ENCODE measurements at regions not wholly inside any gene's neighbourhood (a gene's known extent, or its start where the extent isn't known, plus 50 kb on each side); places are given as distances from the start of the nearest gene placed in this dataset.
A peak's percentile ranks its signal among the peaks of the same experiment; 100 is the strongest.

DNA sequence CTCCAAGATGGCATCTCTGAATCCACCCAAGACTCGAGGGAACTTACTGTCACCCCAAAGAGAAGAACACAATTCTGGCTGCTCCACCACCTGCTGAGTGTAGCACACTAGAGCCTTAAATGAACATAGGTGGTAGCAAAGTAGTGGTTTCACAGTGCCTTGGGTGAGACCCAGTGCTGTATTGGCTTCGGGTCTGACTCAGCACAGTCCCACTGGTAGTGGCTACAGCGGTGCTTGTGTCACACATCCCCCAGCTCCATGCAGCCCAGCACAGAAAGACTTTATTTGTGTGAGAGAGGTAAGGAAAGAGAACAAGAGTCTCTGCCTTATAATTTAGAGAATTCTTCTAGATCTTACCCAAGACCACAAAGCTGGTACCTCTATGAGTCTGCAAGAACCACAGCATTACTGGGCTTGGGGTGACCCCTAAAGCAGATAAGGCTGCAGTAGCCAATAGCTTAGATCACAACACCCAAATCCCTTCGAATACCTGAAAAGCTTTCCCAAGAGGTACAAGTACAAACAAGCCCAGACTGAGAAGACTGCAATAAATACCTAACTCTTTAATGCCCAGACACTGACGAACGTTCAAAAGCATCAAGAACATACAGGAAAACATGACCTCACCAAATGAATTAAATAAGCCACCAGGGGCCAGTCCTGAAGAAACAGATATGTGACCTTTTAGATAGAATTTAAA is 83.3 kb upstream of the SLC38A4 start:
- DNase-seq (ENCODE audit: low read depth in 4 of 4, low spot score in 3 of 4): no peak

DNA sequence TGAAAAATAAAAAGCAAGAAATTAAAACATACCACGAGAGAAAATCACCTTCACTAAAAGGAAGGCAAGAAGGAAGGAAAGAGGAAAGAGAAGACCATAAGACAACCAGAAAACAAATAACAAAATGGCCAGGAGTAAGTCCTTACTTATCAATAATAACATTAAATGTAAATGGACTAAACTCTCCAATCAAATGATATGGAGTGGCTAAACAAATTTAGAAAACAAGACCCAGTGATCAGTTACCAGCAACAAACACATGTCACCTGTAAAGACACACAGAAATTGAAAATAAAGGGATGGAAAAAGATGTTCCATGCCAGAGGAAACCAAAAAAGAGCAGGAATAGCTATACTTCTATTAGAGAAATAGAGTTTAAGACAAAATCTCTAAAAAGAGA is 85.0 kb upstream of the SLC38A4 start:
- DNase-seq (ENCODE audit: low read depth in 4 of 4, low spot score in 3 of 4): no peak

- no peak for DNase-seq (ENCODE audit: low read depth in 4 of 4, low spot score in 3 of 4)
Observed at GRCh38 chr12:46914336-46914735, 88.5 kb upstream of the SLC38A4 start.

DNA sequence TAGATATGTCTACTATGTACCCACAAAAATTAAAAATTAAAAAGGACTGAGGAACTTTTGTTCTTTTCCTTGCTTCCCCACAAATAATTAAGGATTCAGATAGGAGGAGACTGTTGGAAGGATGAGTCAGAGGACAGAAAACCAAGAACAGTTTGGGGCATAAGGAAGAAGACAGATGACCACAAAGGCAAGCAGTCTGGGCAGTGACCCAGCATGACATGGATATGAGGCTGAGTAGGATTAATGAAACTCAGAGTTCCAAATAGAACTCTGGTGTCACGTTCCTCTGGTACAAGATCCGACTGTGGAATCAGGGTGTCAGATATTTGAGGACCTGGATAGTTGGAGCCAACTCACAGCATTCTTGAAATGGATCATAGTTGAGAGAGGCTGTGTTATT is 89.3 kb upstream of the SLC38A4 start:
- DNase-seq (ENCODE audit: low read depth in 4 of 4, low spot score in 3 of 4): no peak

DNA sequence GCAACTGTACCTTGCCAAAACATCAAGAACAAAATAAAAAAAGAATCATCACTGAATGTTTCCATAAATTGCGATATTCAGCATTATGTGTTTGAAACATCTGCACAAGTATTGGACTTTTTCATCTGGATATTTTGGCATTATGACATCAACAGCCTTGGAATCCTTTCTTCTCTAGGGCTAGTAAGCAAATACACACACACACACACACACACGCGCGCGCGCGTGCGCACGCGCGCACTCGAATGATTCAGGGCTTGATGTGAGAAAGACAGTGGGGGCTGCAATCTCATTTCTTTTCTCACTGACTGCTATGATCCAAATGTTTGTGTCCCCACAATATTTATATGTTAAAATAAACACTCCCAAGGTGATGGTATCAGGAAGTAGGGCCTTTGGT is 90.0 kb upstream of the SLC38A4 start:
- DNase-seq (ENCODE audit: low read depth in 4 of 4, low spot score in 3 of 4): no peak

DNA sequence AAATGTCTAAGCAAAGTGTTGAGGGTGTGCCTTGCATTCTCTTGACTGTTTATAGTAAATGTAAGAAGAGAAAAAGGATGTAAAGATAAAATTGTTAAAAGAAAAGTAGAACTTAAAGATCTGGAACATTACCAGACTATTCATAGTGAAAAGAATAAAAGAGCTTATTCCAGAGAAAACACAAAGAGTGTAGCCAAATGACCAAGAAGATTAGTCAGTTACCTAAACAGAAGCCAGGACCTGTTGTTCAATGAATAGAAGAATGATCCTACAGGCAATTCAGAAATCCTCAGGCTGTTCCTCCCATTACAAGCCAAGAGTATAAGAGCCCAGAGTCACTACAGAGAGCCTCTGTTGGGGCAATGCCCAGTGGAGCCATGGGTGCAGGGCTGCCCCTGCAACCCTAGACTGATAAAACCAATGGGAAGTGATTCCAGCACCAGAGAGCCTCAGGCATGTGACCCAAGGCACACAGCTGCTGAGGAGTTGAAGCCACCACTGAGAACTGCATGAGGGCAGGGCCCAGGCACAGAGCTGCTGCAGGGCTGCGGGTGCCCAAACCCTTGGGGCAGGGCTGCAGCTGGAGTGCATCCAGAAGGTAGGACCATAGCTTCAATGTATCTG is 91.1 kb upstream of the SLC38A4 start:
- DNase-seq (ENCODE audit: low read depth in 4 of 4, low spot score in 3 of 4): no peak

- no peak for DNase-seq (ENCODE audit: low read depth in 4 of 4, low spot score in 3 of 4)
Observed at GRCh38 chr12:46917821-46918220, 92.0 kb upstream of the SLC38A4 start.

DNA sequence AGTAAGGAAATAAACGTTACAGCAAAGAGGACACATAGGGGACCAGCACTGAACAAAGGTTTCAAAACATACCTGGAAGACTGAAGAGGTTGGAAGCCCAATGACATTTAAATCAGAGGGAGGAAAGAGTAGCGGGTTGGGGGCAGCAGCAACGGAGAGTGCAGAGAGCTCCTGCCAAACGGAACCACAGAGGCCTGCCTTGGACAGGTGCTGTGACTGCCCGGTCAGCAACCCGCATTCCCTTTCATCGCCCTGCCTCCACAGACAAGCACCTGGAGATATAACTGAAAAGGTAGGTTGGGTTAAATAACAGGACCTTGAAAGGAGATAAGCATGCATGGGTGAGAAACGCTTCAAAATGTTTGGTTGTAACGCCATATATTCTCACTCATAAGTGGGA is 92.8 kb upstream of the SLC38A4 start:
- no peak for DNase-seq (ENCODE audit: low read depth in 4 of 4, low spot score in 3 of 4)

- DNase-seq (ENCODE audit: low read depth in 4 of 4, low spot score in 3 of 4): no peak
Observed at GRCh38 chr12:46919666-46920400, 94.0 kb upstream of the SLC38A4 start.

GRCh38 chr12:46920499-46920898 is 94.7 kb upstream of the SLC38A4 start:
- DNase-seq (ENCODE audit: low read depth in 4 of 4, low spot score in 3 of 4): no peak

DNA sequence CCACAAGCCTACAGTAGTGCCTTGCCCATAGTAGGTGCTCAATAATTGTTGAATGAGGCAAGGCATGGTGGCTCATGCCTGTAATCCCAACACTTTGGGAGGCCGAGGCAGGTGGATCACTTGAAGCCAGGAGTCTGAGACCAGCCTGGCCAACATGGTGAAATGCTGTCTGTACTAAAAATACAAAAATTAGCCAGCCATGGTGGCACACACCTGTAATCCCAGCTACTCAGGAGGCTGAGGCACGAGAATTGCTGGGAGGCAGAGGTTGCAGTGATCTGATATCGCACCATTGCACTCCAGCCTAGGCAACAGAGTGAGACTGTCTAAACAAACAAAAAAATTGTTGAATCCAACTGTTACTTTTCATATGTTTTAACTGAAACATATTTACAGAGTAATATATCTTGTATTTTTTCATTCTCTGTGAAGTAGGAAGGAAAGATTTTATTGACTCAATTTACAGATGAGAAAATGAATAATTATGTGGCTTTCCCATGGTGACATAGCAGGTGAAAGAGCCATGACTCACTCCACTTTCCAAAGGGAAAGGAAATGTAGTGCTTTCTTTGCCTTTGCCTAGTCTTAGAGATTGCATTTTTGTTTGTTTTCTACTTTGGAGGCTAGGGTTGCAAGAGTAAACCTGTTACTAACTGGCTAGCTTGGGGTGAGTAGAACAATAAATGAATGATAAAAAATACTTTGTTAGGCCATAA is 95.4 kb upstream of the SLC38A4 start:
- DNase-seq (ENCODE audit: low read depth in 4 of 4, low spot score in 3 of 4): no peak

DNA sequence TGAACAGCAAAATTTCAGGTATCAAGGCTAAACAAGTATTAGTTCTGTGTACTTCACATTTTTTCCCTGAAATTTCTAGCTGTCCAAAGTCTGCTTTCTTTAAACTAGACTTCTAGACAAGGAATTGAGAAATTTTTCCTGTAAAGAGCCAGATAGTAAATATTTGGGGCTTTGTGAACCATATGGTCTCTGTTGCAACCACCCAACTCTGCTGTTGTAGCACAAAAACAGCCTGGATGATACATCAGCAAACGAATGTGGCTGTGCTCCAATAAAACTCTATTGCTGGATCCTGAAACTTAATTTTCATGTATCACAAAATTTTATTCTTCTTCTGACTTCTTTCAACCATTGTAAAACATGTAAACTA is 96.0 kb upstream of the SLC38A4 start:
- no peak for DNase-seq (ENCODE audit: low read depth in 4 of 4, low spot score in 3 of 4)

DNA sequence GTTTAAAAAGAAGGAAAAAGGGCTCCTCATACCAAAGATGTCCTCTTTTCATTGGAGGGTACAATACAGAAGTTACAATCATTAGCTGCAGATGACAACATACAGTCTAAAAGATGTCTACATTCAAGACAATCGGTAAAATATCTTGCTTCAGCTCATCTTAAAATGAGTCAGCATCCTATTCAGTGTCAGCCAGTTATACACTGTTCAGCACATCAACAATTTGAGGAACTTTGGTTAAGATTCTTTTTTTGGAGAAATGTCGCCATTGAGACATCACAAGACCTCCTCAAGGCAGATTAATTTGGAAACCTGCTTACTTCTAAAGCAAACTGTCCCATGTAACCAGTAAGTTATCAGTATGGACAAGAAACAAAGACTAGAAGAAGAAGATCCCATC is 100.7 kb upstream of the SLC38A4 start:
- no peak for DNase-seq (ENCODE audit: low read depth in 4 of 4, low spot score in 3 of 4)

- no peak for DNase-seq (ENCODE audit: low read depth in 4 of 4, low spot score in 3 of 4)
Observed at GRCh38 chr12:46930101-46930500, 104.3 kb upstream of the SLC38A4 start.

DNA sequence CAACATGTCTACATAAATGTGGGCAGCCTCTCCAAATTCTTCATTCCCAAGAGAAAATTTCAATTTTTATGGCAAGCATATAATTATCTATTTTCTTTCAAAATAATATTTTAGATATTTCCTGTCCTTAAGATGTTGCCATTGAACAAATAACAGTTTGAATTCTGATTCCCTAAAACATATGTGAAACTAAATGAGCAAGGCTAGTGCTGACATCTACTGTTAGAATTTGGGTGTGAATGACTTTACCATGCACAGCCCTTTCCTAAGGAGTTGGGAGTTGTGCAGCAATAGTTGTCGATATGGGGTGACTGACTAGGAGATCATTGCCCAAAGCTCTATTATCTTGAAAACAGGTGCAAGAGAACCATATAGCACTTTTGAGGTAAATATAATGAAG is 108.2 kb upstream of the SLC38A4 start:
- DNase-seq (ENCODE audit: low read depth in 4 of 4, low spot score in 3 of 4): peak in 3 of 4 donors; percentile 3 to 25 (median 5)

DNA sequence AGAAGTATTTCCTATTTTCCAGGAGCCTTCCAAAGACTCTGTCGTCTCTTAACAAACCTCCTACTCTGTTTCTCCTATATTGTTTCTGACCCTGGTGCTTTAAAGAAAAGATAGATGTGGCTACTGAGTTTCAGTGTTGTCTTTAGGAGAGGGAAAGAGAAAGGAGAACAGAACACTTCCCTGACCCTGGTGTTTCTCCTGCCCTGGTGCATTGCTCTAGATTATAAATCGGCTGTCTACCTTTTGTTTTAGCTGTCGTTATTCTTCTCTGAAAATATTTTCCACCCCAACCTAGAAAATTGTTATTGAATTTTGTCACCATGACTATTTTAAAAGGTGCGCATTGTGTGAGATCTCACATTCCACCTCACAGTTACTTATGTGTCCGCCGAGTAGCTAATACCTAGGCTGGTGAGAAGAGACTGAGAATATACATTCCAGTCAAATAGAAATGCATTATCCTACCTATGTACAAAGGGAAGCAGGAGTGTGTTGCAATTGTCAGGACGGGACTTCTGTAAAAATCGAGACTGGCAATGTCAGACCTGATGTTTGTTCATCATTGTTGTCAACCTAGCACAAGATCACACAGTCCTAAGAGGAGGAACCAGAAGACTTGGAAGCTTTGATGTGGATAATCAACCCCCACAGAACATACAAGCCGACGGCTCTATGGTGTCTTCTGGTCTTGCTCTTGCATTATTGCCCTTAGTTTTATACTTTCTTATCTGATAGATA is 108.7 kb upstream of the SLC38A4 start:
- no peak for DNase-seq (ENCODE audit: low read depth in 4 of 4, low spot score in 3 of 4)

DNA sequence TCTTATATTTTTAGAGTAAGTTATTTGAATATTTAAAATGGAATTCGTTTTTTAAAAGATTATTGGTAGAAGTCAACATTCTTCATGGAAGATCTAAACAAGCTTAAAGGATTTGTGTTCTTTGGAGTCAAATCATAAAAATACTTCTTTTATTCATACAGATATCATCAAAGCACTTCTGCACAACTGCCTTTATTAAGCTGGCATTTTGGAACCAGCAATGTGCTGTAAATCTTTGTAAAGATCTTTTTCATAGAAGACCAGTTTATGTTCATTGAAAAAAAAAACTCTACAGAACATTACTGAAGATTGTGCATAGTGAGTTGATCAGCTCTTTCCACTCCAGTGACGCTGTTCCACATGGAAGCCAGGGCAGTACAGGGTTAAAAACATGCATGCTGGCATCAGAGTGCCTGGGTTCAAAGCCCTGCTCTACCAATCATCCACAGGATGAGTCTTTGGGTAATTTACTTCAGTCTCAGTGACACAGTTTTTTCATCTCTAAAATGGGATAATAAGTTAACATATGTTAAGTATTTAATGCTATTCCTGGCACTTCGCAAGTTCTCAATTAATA is 109.6 kb upstream of the SLC38A4 start:
- DNase-seq (ENCODE audit: low read depth in 4 of 4, low spot score in 3 of 4): no peak

- no peak for DNase-seq (ENCODE audit: low read depth in 4 of 4, low spot score in 3 of 4)
Observed at GRCh38 chr12:46936042-46936441, 110.2 kb upstream of the SLC38A4 start.

DNA sequence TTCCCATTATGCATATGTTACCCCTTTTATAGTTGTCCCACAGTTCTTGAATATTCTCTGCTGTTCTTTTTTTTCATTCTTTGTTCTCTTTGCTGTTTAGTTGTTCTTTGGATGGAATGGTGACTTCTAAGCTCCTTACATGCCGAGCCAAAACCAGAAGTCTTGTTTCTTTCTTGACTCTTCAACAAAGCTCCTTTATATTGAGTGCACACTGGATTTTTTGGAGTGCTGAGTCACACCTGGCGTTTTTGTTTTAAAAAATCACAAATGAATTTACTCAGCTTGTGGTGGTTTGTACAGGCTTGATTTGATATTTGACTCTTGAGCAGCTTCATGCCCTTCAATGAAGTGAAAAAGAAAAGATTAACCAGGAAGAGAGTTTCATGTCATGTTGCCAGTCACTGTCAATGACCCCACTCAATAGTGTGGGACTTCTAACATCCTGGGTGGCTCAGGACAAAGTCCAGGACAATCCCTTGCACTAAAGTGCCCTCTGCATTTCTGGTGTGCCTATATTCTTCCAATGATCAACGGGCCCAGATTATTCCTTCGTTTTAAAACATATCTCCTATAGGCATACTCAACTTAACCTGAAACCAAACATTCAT is 112.4 kb upstream of the SLC38A4 start:
- no peak for DNase-seq (ENCODE audit: low read depth in 4 of 4, low spot score in 3 of 4)

GRCh38 chr12:46941981-46942380 is 116.2 kb upstream of the SLC38A4 start:
- DNase-seq (ENCODE audit: low read depth in 4 of 4, low spot score in 3 of 4): no peak
